ENCODE measurements at regions not wholly inside any gene's neighbourhood (a gene's known extent, or its start where the extent isn't known, plus 50 kb on each side); places are given as distances from the start of the nearest gene placed in this dataset.

- FAIRE-seq = no peak
- H4K20me1 ChIP-seq (ENCODE audit: insufficient read depth, low read length) = no peaks in the 10 kb centered on the region
- H3K4me3 ChIP-seq (replicated peaks in 1 of 3; ENCODE audit: insufficient read depth in 1 of 3, low read depth in 2 of 3, low read length in 3 of 3) = no peak overlapping the region
- H3K9me3 ChIP-seq (ENCODE audit: low read length) = no peaks in the 10 kb centered on the region
- no peaks in the 10 kb centered on the region for H3K36me3 ChIP-seq (replicated peaks in 1 of 2; ENCODE audit: control insufficient read depth in 1 of 2, insufficient read depth in 2 of 2, low read length in 2 of 2)
- H3K9ac ChIP-seq (ENCODE audit: insufficient read depth, low read depth, low read length) = no peak overlapping the region
- DNase-seq (ENCODE audit: low spot score) = no peak
- ChIA-PET CTCF (ENCODE audit: low intra/inter-chr PET ratio, low total read pairs) (no interaction called here), POLR2A (no interaction called here)
- intact Hi-C loops (cut with micrococcal nuclease; ENCODE audit: unreplicated experiment) (no loop called here), in situ Hi-C loops (cut with HindIII; ENCODE audit: extremely low pct_ligation_motif_present, low pct_unique_long_range_greater_than_20kb) (no loop called here)
- no peak overlapping the region for H2AFZ ChIP-seq (ENCODE audit: low read length)
- no peaks in the 10 kb centered on the region for H3K79me2 ChIP-seq (ENCODE audit: insufficient read depth, low read length)
- no TSS peak for BruUV-seq (replicated peaks)
- peaks cover 4% of the 10 kb centered on the region; the same call in 1 of the 2 replicates for H3K4me1 ChIP-seq (ENCODE audit: insufficient read depth, low read length)
- no peaks in the 10 kb centered on the region for H3K27me3 ChIP-seq (ENCODE audit: control insufficient read depth in 1 of 2, insufficient read depth in 2 of 2, low read length in 2 of 2)
- H3K27ac ChIP-seq (ENCODE audit: extremely low read length, insufficient read depth, low read length) = no peak overlapping the region
- TF ChIP-seq ATF5 (CRISPR knock-in tag; IDR thresholded peaks at IDR 0.05; ENCODE audit: low read depth) (no peak), ZNF292 (CRISPR knock-in tag; IDR thresholded peaks at IDR 0.05; ENCODE audit: borderline replicate concordance, low read depth) (no peak), ZNF556 (CRISPR knock-in tag; IDR thresholded peaks at IDR 0.05; ENCODE audit: borderline replicate concordance) (no peak), ZNF746 (CRISPR knock-in tag; IDR thresholded peaks at IDR 0.05) (no peak), NR3C1 (CRISPR knock-in tag; IDR thresholded peaks at IDR 0.05) (no peak), NFE2L1 (CRISPR knock-in tag; IDR thresholded peaks at IDR 0.05; ENCODE audit: borderline replicate concordance) (no peak), DDIT3 (CRISPR knock-in tag; IDR thresholded peaks at IDR 0.05) (no peak), ZBTB20 (CRISPR knock-in tag; IDR thresholded peaks at IDR 0.05; ENCODE audit: borderline replicate concordance, low read depth) (no peak), GABPA (IDR thresholded peaks at IDR 0.05; ENCODE audit: low read depth, low read length) (no peak), GABPA (CRISPR knock-in tag; IDR thresholded peaks at IDR 0.05; ENCODE audit: low read depth) (no peak), CEBPG (CRISPR knock-in tag; IDR thresholded peaks at IDR 0.05) (no peak), RBM39 (IDR thresholded peaks at IDR 0.05; ENCODE audit: low read depth, low read length, poor library complexity, severe bottlenecking) (no peak)
- WGBS (ENCODE audit: low lambda C conversion rate) = 97% methylated on average over 6 of the region's 6 CpGs
- no peak for ATAC-seq
- H3K4me2 ChIP-seq (ENCODE audit: low read depth, low read length) = no peak overlapping the region
These were observed 99.0 kb upstream of the GMDS start for GRCh38 chr6:2344319-2344905.
